ENCODE measurements at regions not wholly inside any gene's neighbourhood (a gene's known extent, or its start where the extent isn't known, plus 50 kb on each side); places are given as distances from the start of the nearest gene placed in this dataset.

DNA sequence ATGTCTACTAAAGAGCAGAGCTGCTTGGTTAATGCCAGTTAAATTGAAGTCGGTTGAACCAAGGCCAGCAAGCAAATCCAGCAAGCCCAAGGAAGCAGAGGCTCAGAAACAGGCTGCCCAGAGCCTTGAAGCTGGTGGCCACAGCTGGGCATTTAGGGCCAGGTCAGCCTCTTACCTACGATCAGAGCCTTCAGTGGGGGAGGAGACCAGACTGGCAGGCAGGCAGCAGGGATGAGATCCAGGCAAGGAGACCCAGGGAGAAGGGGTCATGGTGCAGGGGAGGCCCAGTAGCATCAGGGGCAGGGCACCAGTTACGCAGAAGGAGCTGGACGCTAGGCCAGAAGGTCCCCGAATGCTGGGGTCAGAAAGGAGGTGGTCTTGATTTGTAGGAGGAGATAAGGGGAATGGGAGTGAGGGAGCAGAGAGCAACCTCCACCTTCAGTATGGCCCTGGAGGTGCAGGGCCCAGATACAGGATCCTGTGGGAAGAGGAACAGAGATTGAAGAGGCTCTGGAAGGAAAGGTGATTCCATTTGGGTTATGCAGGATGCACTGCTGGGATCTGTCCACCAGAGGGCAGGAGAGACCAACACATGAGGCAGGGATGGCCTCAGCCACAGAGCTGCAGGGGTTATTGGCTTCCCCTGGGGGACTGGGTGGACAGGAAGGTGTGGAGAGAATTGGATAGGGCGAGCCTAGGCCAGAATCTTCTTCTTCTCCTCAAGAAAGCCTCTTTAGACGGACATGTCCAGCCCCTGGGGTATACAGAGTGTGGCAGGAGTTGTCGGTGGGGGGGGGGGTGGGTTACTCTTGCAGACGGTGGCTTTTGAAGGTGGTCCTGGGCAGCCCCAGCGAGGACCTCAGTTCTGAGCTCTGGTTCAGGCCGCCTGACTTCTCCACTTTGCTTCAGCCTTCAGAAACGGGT lies 132.6 kb upstream of the PODXL start (continued):
- TF ChIP-seq, protein P1, sequence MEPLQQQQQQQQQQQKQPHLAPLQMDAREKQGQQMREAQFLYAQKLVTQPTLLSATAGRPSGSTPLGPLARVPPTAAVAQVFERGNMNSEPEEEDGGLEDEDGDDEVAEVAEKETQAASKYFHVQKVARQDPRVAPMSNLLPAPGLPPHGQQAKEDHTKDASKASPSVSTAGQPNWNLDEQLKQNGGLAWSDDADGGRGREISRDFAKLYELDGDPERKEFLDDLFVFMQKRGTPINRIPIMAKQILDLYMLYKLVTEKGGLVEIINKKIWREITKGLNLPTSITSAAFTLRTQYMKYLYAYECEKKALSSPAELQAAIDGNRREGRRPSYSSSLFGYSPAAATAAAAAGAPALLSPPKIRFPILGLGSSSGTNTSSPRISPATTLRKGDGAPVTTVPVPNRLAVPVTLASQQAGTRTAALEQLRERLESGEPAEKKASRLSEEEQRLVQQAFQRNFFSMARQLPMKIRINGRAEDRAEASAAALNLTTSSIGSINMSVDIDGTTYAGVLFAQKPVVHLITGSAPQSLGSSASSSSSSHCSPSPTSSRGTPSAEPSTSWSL (CRISPR knock-in tag; IDR thresholded peaks at IDR 0.05; ENCODE audit: borderline replicate concordance), result 0 out of 2 replicates have a peak, but pooled peaks have one; percentile 46
- TF ChIP-seq CREM (IDR thresholded peaks at IDR 0.05; ENCODE audit: low read depth), result peak; percentile 18; the same call in 1 of the 2 replicates

DNA sequence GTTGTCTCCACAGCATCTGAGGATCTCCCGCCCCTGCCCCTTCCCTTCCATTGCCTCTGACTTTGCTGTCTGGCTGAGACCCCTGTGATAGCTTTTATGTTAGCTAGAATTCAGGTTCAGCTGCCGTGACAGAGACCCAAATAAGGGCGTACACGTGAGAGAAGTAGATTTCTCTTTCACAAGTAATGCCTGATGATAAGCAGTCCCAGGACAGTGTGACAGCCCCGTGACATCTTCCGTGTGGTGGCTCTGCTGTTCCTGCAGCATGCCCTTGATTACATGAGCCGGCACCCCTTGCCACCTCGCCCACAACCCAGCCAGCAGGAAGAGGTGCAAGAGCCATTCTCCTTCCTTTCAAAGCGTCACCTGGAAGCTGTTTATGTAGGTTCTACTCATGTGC lies 130.9 kb upstream of the PODXL start:
- no peak for DNase-seq (ENCODE audit: extremely low read depth in 1 of 4, low spot score in 3 of 4)
- TF ChIP-seq BMI1 (IDR thresholded peaks at IDR 0.05; ENCODE audit: low read length) (no peak), ZEB2 (IDR thresholded peaks at IDR 0.05) (no peak), ZNF282 (CRISPR knock-in tag; IDR thresholded peaks at IDR 0.05) (no peak), ZBTB8A (IDR thresholded peaks at IDR 0.05; ENCODE audit: partially characterized antibody) (no peak), GTF2E2 (tag; IDR thresholded peaks at IDR 0.05) (no peak)
- TF ChIP-seq, protein P2, sequence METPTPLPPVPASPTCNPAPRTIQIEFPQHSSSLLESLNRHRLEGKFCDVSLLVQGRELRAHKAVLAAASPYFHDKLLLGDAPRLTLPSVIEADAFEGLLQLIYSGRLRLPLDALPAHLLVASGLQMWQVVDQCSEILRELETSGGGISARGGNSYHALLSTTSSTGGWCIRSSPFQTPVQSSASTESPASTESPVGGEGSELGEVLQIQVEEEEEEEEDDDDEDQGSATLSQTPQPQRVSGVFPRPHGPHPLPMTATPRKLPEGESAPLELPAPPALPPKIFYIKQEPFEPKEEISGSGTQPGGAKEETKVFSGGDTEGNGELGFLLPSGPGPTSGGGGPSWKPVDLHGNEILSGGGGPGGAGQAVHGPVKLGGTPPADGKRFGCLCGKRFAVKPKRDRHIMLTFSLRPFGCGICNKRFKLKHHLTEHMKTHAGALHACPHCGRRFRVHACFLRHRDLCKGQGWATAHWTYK (CRISPR knock-in tag; IDR thresholded peaks at IDR 0.05), result no peak
- Histone ChIP-seq H3K4me2 (ENCODE audit: insufficient read depth, low read length) (no peak overlapping the region), H3K9ac (ENCODE audit: insufficient read depth in 1 of 2, low read depth in 2 of 2, low read length in 2 of 2) (no peak overlapping the region), H3K36me3 (ENCODE audit: control insufficient read depth, insufficient read depth, low read length) (no peaks in the 10 kb centered on the region), H3K27ac (ENCODE audit: extremely low read depth, low read depth, low read length) (no peak overlapping the region), H3K79me2 (ENCODE audit: control insufficient read depth, insufficient read depth, low read length) (no peaks in the 10 kb centered on the region), H2AFZ (ENCODE audit: low read depth, low read length) (no peak overlapping the region), H3K9me3 (replicated peaks; ENCODE audit: control insufficient read depth, insufficient read depth, low read depth, low read length) (no peaks in the 10 kb centered on the region), H3K9me1 (ENCODE audit: control insufficient read depth, insufficient read depth, low read length) (no peaks in the 10 kb centered on the region), H3K27me3 (ENCODE audit: control insufficient read depth in 2 of 2, insufficient read depth in 2 of 2, low read length in 2 of 2) (peaks cover 22 to 59% of the 10 kb centered on the region in 2 experiments), H4K20me1 (replicated peaks; ENCODE audit: control insufficient read depth, insufficient read depth, low read length) (peaks cover 22% of the 10 kb centered on the region), H3K4me1 (replicated peaks in 1 of 2; ENCODE audit: control insufficient read depth in 2 of 2, insufficient read depth in 2 of 2, low read length in 2 of 2) (peaks cover 0 to 5% of the 10 kb centered on the region in 2 experiments; a peak in 2 of 5 replicates), H3K4me3 (no peak overlapping the region)
- intact Hi-C loops (cut with micrococcal nuclease), result loop anchor here (5.0 to 10.0 kb wide), 3 partner anchors 260 to 1538 kb away; no protein-coding TSS in a partner anchor
- no TSS peak for BruUV-seq (replicated peaks)
- ATAC-seq, result no peak
- 0% methylated on average over 9 of the region's 9 CpGs for WGBS (ENCODE audit: insufficient coverage, low coverage, missing lambda C conversion rate)
- in situ Hi-C loops (cut with MboI), result loop anchor here (10.0 kb wide), 1 partner anchor 368 kb away; no protein-coding TSS in a partner anchor
- no peak for FAIRE-seq
- POLR2A ChIA-PET, result no interaction called here
- CTCF ChIA-PET (ENCODE audit: low intra/inter-chr PET ratio), result no interaction called here
